CD4-positive, CD25-positive, alpha-beta regulatory T cell (primary cell): ENCODE measurements at regions not wholly inside any gene's neighbourhood (a gene's known extent, or its start where the extent isn't known, plus 50 kb on each side); places are given as distances from the start of the nearest gene placed in this dataset.
"Not testable (repeated sequence)": the region's sequence is repeated elsewhere in the genome, so short reads cannot be mapped to it uniquely, and the experiment has no call there.

Experiments used
- ATAC-seq, 2 donors: fragments of 150-1000 bp; cut with Tn5 transposase; one replicate each; pipeline ENCODE4 v1.10.0; 2021; ENCODE audit warnings: low read depth in 2 of 2, moderate number of reproducible peaks in 2 of 2, moderate library complexity in 1 of 2
- DNase-seq, 3 donors: peaks; one replicate each; pipeline versions ENCODE4 v3.0.0 to v3.0.0-alpha.2; 2012 to 2022; ENCODE audit warnings: mixed read lengths in 1 of 3
- H3K27ac ChIP-seq: one replicate; pipeline ENCODE4 v1.7.0; 2013; ENCODE audit warnings: mild to moderate bottlenecking, low read length; ENCODE audit not compliant: insufficient read depth, poor library complexity, severe bottlenecking
- H3K27me3 ChIP-seq: one replicate; pipeline ENCODE4 v1.7.0; 2013; ENCODE audit warnings: low read length; ENCODE audit not compliant: control insufficient read depth, insufficient read depth
- H3K36me3 ChIP-seq: one replicate; pipeline ENCODE4 v1.7.0; 2013; ENCODE audit warnings: mild to moderate bottlenecking, low read length, moderate library complexity; ENCODE audit not compliant: control insufficient read depth, insufficient read depth
- H3K4me1 ChIP-seq: 2 replicates; pipeline ENCODE4 v1.7.0; 2013; ENCODE audit warnings: mild to moderate bottlenecking, low read length; ENCODE audit not compliant: insufficient read depth, control insufficient read depth, poor library complexity, severe bottlenecking
- H3K4me3 ChIP-seq: one replicate; pipeline ENCODE4 v1.7.0; 2013; ENCODE audit warnings: low read depth, mild to moderate bottlenecking, low read length, moderate library complexity
- H3K9me3 ChIP-seq, 2 experiments: 1 replicate in 1 of 2; 2 replicates in 1 of 2; pipeline ENCODE4 v1.7.0; 2013; ENCODE audit warnings: low read length in 2 of 2, mild to moderate bottlenecking in 1 of 2, moderate library complexity in 1 of 2; ENCODE audit not compliant: control insufficient read depth in 2 of 2
- H3K27ac Mint-ChIP-seq, 3 donors: one replicate each; pipeline ENCODE4 v1.8.0; 2020 to 2022; ENCODE audit warnings: mild to moderate bottlenecking in 3 of 3, mixed read lengths in 3 of 3, moderate library complexity in 2 of 3
- H3K27me3 Mint-ChIP-seq: one replicate; pipeline ENCODE4 v1.8.0; 2022; ENCODE audit warnings: mild to moderate bottlenecking, mixed read lengths
- H3K36me3 Mint-ChIP-seq: one replicate; pipeline ENCODE4 v1.8.0; 2020; ENCODE audit warnings: mixed read lengths
- H3K4me1 Mint-ChIP-seq, 4 donors: one replicate each; pipeline ENCODE4 v1.8.0; 2020 to 2022; ENCODE audit warnings: mixed read lengths in 4 of 4, mild to moderate bottlenecking in 1 of 4
- H3K4me3 Mint-ChIP-seq, 4 donors: one replicate each; pipeline ENCODE4 v1.8.0; 2020 to 2022; ENCODE audit warnings: mild to moderate bottlenecking in 4 of 4, mixed read lengths in 4 of 4, moderate library complexity in 3 of 4
- H3K9me3 Mint-ChIP-seq, 7 donors: one replicate each; pipeline ENCODE4 v1.8.0; 2020 to 2022; ENCODE audit warnings: mixed read lengths in 7 of 7, mild to moderate bottlenecking in 3 of 7, moderate library complexity in 2 of 7

- H3K27ac Mint-ChIP-seq, H3K9me3 ChIP-seq, H3K4me1 ChIP-seq, H3K4me3 Mint-ChIP-seq, H3K27me3 Mint-ChIP-seq, H3K9me3 Mint-ChIP-seq, H3K27me3 ChIP-seq, H3K4me3 ChIP-seq, H3K36me3 ChIP-seq, DNase-seq, H3K4me1 Mint-ChIP-seq, H3K27ac ChIP-seq, H3K36me3 Mint-ChIP-seq, ATAC-seq: not testable (repeated sequence)
These were observed 1265.9 kb upstream of the PCDH10 start for GRCh38 chr4:131883181-131883580.

- not testable (repeated sequence) for ATAC-seq, H3K27ac Mint-ChIP-seq, H3K4me1 ChIP-seq, H3K27me3 ChIP-seq, H3K27ac ChIP-seq, H3K9me3 ChIP-seq, H3K4me1 Mint-ChIP-seq, H3K36me3 Mint-ChIP-seq, H3K36me3 ChIP-seq, H3K4me3 Mint-ChIP-seq, H3K9me3 Mint-ChIP-seq, H3K4me3 ChIP-seq, H3K27me3 Mint-ChIP-seq, DNase-seq
These were observed 1223.4 kb upstream of the PCDH10 start for GRCh38 chr4:131925662-131926061.

- H3K27ac Mint-ChIP-seq, H3K4me1 ChIP-seq, DNase-seq, H3K36me3 ChIP-seq, H3K9me3 ChIP-seq, H3K36me3 Mint-ChIP-seq, H3K4me3 Mint-ChIP-seq, H3K27me3 Mint-ChIP-seq, H3K27me3 ChIP-seq, H3K27ac ChIP-seq, ATAC-seq, H3K4me3 ChIP-seq, H3K4me1 Mint-ChIP-seq, H3K9me3 Mint-ChIP-seq: not testable (repeated sequence)
These were observed 1181.4 kb upstream of the PCDH10 start for GRCh38 chr4:131967646-131968045.

DNA sequence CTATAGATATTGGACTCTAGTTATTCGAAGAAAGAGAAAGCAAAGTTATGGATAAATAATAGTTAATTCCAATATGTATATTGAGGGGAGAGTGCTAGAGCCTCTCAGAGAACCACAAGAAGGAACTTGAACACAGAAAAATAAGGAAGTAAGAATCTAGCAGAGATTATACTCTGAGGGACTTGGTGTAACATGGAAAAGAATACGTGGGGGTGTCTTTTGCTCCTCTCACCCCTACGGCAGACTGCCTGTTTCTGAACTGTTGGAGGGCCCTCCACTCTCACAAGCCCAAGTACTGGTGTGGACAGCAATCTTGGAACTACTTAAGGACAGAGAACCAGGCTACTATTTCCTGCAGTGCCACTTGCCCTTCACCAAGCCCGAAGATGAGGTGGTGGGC is 1174.4 kb upstream of the PCDH10 start:
- no peak overlapping the region for H3K4me3 Mint-ChIP-seq
- H3K4me1 Mint-ChIP-seq: peaks cover 0 to 3% (median 0%) of the 10 kb centered on the region in 4 donors
- peaks cover 3 to 7% of the 10 kb centered on the region in 2 experiments for H3K9me3 ChIP-seq
- H3K27ac ChIP-seq: no peak overlapping the region
- no peaks in the 10 kb centered on the region for H3K27me3 ChIP-seq
- H3K4me1 ChIP-seq: no peaks in the 10 kb centered on the region
- no peak for ATAC-seq
- DNase-seq: no peak
- peaks cover 0 to 24% (median 6%) of the 10 kb centered on the region in 7 donors for H3K9me3 Mint-ChIP-seq
- H3K27ac Mint-ChIP-seq: no peak overlapping the region
- no peaks in the 10 kb centered on the region for H3K36me3 Mint-ChIP-seq
- H3K27me3 Mint-ChIP-seq: no peaks in the 10 kb centered on the region
- H3K36me3 ChIP-seq: no peaks in the 10 kb centered on the region
- no peak overlapping the region for H3K4me3 ChIP-seq

DNA sequence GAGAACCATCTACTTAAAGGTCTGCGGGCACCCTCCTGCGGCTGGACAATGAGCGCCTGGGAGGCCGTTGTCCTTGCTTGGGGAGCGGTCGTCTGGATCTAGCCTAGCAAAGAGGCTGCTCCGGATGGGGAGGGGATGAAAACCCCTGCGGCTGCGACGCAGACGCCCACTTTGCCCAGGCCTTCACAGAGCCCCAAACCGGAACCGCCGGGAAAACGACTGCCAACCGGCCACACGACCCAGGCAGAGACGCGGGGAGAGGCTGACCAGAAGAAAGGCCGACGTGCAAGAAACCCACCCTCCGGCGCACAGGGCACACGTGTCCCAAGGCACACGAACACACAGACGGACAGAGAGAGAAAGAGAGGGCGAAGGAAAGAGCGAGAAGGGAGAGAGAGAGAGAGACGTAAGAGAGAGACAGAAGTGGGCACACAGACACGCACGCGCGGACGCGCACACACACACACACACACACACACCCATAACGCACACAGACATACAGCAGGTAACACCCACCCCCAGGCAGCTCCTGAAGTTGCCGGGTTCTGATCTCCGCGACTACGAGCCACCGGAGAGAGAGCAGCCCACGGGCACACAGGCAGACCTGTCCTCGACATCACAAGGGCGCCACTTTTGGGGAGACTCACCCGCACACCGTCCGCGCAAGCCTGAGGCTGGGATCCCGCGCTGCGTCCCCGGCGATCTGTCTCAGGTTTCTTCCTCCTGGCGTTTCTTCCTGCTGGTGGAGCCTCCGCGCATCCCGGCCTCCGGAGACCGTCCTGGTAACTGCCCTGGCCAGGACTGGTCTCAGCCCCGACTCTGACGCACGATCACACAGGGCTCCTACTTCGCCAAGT is 1173.6 kb upstream of the PCDH10 start:
- not testable (repeated sequence) for H3K27me3 Mint-ChIP-seq, H3K27me3 ChIP-seq, H3K27ac Mint-ChIP-seq, H3K4me3 ChIP-seq, ATAC-seq, H3K4me1 Mint-ChIP-seq, H3K36me3 ChIP-seq, H3K4me1 ChIP-seq, H3K9me3 ChIP-seq, H3K27ac ChIP-seq, H3K36me3 Mint-ChIP-seq, DNase-seq
- Mint-ChIP-seq H3K4me3 (peak overlapping the region in 2 of 4 donors; percentile 58 to 68), H3K9me3 (peaks cover 0 to 25% (median 6%) of the 10 kb centered on the region in 7 donors)

DNA sequence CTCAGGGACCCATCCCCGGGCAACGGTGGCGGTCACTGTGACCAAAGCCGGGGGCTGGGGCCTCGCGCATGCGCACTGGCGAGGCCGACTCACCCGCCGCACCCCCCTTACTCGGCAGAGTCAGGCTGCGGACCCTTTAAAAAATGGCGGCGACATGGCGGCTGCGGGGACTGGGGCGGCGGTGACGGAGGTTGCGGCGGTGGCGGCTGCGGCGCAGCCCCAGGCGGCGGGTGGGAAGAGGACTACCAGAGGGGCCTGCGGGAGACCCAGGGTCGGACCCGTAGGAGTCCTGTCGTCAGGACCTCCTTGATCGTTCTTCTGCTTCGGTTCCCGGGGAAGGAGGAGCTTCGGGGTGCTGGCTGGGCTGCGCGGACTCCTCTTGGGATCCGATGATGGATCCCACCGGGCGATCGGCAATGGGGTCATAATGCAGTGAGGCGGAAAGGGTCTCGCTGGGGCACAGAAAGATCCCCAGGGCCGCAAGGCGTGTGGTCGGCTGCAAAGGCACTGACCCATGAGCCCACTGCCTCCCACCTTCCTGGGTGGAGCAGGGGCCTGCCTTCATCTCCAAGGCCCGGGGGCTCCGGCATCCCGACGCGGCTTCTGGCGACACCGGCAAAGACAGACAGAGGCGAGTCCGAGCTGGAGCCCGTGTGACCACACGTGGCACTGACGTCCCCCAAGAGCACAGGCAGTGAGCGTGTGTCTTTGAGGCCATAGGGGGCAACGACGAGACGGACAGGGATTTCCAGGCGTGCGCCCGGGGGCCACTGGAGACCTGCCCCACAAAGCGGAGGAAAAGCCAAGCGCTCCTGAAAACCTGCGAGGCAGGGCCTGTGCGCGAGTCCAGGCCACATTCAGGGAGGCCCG is 1172.7 kb upstream of the PCDH10 start:
- H3K36me3 ChIP-seq, H3K27ac ChIP-seq, H3K9me3 ChIP-seq, H3K4me3 ChIP-seq, H3K27me3 Mint-ChIP-seq, H3K36me3 Mint-ChIP-seq, H3K4me1 ChIP-seq, H3K4me3 Mint-ChIP-seq, DNase-seq, ATAC-seq, H3K4me1 Mint-ChIP-seq, H3K27ac Mint-ChIP-seq, H3K27me3 ChIP-seq: not testable (repeated sequence)
- peaks cover 0 to 25% (median 6%) of the 10 kb centered on the region in 7 donors for H3K9me3 Mint-ChIP-seq

DNA sequence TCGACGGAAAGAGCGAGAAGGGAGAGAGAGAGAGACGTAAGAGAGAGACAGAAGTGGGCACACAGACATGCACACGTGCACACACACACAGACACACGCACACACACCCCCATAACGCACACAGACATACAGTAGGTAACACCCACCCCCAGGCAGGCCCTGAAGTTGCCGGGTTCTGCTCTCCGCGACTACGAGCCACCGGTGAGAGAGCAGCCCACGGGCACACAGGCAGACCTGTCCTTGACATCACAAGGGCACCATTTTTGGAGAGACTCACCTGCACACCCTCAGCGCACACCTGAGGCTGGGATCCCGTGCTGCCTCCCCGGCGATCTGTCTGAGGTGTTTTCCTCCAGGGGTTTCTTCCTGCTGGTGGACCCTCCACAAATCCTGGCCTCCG is 1171.0 kb upstream of the PCDH10 start:
- peaks cover 0 to 3% (median 0%) of the 10 kb centered on the region in 4 donors for H3K4me1 Mint-ChIP-seq
- no peaks in the 10 kb centered on the region for H3K36me3 Mint-ChIP-seq
- ATAC-seq: no peak

More for the DNA sequence above, 1171.0 kb upstream of the PCDH10 start:
- H3K4me1 ChIP-seq: no peaks in the 10 kb centered on the region
- no peaks in the 10 kb centered on the region for H3K27me3 ChIP-seq
- H3K4me3 ChIP-seq: no peak overlapping the region
- no peaks in the 10 kb centered on the region for H3K27me3 Mint-ChIP-seq
- no peak overlapping the region for H3K4me3 Mint-ChIP-seq
- no peak overlapping the region for H3K27ac ChIP-seq
- H3K36me3 ChIP-seq: no peaks in the 10 kb centered on the region
- peaks cover 3 to 7% of the 10 kb centered on the region in 2 experiments for H3K9me3 ChIP-seq
- H3K9me3 Mint-ChIP-seq: peaks cover 0 to 25% (median 7%) of the 10 kb centered on the region in 7 donors
- no peak for DNase-seq
- no peak overlapping the region for H3K27ac Mint-ChIP-seq
